Spleen (tissue), 7 donors: ENCODE measurements at regions not wholly inside any gene's neighbourhood (a gene's known extent, or its start where the extent isn't known, plus 50 kb on each side); places are given as distances from the start of the nearest gene placed in this dataset.

Experiments used
- POLR2A ChIP-seq, 3 donors: fragments of 450-650 bp; IDR thresholded peaks; one replicate each; pipeline ENCODE4 v1.5.1; 2017; ENCODE audit warnings: antibody characterized with exemption in 3 of 3, mild to moderate bottlenecking in 1 of 3
- POLR2AphosphoS5 ChIP-seq, 3 donors: sonication (generic); formaldehyde crosslinking; IDR thresholded peaks; one replicate each; pipeline ENCODE4 v1.5.1; 2017; ENCODE audit warnings: antibody characterized with exemption in 3 of 3
- TF ChIP-seq, protein P1 (sequence below), 11 experiments: fragments of 200-600 bp in 7 of 11; fragments of 450-650 bp in 4 of 11; sonication (generic) in 4 of 11; IDR thresholded peaks in 8 of 11; conservative IDR thresholded peaks in 3 of 11; 1 replicate in 7 of 11; 2 replicates in 4 of 11; pipeline versions ENCODE4 v1.4.0 to v1.8.0; 2016 to 2021; ENCODE audit warnings: antibody characterized with exemption in 11 of 11, inconsistent platforms in 4 of 11, mild to moderate bottlenecking in 1 of 11
- donor health status: DM: no; HTN: no; CAD: no; lungs with moderate emphysema.
- donor health status: DM: no; HTN: no; CAD: no.
- donor health status: DM: no; HTN: no; CAD: no.

DNA sequence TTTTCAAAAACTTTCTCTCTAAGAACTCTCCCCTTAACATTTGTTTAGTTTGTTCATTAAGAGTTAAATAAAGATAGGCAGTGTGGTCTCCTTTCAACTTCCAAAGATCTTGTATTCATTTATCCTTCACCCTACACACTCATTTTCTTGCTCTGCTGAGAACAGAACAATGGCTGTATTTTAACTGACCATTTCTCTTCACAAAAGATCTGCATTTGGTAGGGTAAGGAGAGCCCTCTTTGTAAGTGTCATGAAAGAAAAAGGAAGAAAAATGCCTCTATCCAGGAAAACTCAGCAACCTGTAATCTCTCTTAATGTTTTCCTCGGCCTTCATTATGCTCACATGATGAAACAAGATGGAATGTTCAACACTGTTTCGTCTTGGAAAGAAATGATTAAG lies 193.7 kb upstream of the TLE4 start:
- TF ChIP-seq, protein P1, sequence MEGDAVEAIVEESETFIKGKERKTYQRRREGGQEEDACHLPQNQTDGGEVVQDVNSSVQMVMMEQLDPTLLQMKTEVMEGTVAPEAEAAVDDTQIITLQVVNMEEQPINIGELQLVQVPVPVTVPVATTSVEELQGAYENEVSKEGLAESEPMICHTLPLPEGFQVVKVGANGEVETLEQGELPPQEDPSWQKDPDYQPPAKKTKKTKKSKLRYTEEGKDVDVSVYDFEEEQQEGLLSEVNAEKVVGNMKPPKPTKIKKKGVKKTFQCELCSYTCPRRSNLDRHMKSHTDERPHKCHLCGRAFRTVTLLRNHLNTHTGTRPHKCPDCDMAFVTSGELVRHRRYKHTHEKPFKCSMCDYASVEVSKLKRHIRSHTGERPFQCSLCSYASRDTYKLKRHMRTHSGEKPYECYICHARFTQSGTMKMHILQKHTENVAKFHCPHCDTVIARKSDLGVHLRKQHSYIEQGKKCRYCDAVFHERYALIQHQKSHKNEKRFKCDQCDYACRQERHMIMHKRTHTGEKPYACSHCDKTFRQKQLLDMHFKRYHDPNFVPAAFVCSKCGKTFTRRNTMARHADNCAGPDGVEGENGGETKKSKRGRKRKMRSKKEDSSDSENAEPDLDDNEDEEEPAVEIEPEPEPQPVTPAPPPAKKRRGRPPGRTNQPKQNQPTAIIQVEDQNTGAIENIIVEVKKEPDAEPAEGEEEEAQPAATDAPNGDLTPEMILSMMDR (IDR thresholded peaks at IDR 0.05 in 8 of 11, conservative IDR thresholded peaks at IDR 0.05 in 3 of 11): no peak
- no peak for TF ChIP-seq POLR2A (IDR thresholded peaks at IDR 0.05)
- TF ChIP-seq POLR2AphosphoS5 (IDR thresholded peaks at IDR 0.05): no peak
